ENCODE measurements at regions not wholly inside any gene's neighbourhood (a gene's known extent, or its start where the extent isn't known, plus 50 kb on each side); places are given as distances from the start of the nearest gene placed in this dataset.

DNA sequence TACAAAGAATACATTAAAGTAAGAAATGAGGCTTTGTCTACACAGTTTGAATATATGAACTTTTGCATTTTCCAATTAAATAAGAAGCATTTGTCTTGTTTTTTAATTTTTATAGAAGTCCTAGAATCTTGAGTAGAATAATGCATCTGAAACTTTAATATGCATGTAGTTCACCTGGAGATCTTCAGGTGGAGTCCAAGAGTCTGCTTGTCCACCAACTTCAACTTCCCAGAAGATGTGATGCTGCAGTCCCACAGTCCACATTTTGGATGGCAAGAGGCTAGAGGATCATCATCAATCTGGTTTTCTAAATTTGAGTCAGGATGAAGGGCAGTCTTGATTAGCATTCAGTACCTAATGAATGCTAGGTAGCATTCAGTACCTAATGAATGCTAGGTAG, 357.6 kb upstream of the SOX2 start:
- no peak for DNase-seq
- Histone ChIP-seq H3K4me3 (no peak overlapping the region), H3K36me3 (replicated peaks in 1 of 2) (no peaks in the 10 kb centered on the region), H3K27ac (no peak overlapping the region), H3K9me3 (replicated peaks in 1 of 3) (no peaks in the 10 kb centered on the region), H3K27me3 (no peaks in the 10 kb centered on the region), H3K4me1 (replicated peaks in 1 of 2) (no peaks in the 10 kb centered on the region)
- TF ChIP-seq, protein P1, sequence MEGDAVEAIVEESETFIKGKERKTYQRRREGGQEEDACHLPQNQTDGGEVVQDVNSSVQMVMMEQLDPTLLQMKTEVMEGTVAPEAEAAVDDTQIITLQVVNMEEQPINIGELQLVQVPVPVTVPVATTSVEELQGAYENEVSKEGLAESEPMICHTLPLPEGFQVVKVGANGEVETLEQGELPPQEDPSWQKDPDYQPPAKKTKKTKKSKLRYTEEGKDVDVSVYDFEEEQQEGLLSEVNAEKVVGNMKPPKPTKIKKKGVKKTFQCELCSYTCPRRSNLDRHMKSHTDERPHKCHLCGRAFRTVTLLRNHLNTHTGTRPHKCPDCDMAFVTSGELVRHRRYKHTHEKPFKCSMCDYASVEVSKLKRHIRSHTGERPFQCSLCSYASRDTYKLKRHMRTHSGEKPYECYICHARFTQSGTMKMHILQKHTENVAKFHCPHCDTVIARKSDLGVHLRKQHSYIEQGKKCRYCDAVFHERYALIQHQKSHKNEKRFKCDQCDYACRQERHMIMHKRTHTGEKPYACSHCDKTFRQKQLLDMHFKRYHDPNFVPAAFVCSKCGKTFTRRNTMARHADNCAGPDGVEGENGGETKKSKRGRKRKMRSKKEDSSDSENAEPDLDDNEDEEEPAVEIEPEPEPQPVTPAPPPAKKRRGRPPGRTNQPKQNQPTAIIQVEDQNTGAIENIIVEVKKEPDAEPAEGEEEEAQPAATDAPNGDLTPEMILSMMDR (IDR thresholded peaks at IDR 0.05), result no peak
- TF ChIP-seq POLR2A (IDR thresholded peaks at IDR 0.05), result no peak
- intact Hi-C loops (cut with DNase I), result no loop called here

DNA sequence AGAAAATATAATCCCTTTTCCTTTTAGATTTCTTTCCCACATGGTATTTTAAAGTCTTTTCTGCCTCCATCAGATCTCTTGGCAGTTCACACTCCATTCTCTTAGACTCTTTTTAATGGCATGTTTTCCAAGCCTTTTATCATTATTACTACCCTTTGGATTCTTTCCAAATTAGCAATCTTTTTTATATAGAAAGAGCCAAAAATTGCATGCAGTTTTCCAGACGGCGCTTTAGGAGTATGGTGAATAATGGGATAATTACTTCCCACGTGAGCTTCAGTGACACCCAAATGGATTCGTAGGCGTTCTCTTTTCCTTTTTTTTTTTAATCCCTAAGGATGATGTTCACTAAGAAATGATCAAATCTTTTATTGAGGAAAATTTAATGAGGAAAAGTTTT, 354.8 kb upstream of the DNAJC19 start:
- Histone ChIP-seq H3K9me3 (replicated peaks in 1 of 3) (no peaks in the 10 kb centered on the region), H3K4me1 (replicated peaks in 1 of 2) (no peaks in the 10 kb centered on the region), H3K36me3 (replicated peaks in 1 of 2) (no peaks in the 10 kb centered on the region), H3K27ac (no peak overlapping the region), H3K4me3 (no peak overlapping the region), H3K27me3 (no peaks in the 10 kb centered on the region)
- no peak for DNase-seq
- WGBS, 4 donors, result 68 to 78% (median 74%) methylated on average over 5 of the region's 5 CpGs
- TF ChIP-seq POLR2A (IDR thresholded peaks at IDR 0.05), result no peak
- TF ChIP-seq, protein P1 (IDR thresholded peaks at IDR 0.05), result no peak
- intact Hi-C loops (cut with DNase I), result no loop called here

DNA sequence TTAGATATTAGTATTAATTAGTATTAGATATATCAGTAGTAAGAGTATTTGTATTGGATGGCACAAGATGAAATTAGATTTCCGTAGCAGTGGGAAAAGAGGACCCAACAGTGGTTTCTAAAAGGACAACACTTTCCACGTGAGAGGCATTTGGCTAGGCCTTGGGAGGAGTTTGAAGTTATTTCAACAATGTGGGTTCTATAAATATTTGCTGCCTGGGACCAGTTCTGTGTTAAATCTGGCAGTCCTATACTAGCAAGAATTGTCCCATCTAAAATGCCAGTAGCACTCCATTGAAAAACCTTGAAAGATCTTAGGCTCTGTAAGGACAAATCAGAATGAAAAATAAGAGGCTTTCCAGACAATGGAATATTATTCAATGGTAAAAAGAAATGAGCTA, 347.1 kb upstream of the DNAJC19 start:
- TF ChIP-seq, protein P1 (IDR thresholded peaks at IDR 0.05), result no peak
- no peak for TF ChIP-seq POLR2A (IDR thresholded peaks at IDR 0.05)
- Histone ChIP-seq H3K27me3 (no peaks in the 10 kb centered on the region), H3K4me3 (no peak overlapping the region), H3K4me1 (replicated peaks in 1 of 2) (no peaks in the 10 kb centered on the region), H3K27ac (no peak overlapping the region), H3K9me3 (replicated peaks in 1 of 3) (no peaks in the 10 kb centered on the region), H3K36me3 (replicated peaks in 1 of 2) (no peaks in the 10 kb centered on the region)
- 76 to 83% (median 78%) methylated on average over 2 of the region's 2 CpGs for WGBS, 4 donors
- no peak for DNase-seq
- intact Hi-C loops (cut with DNase I), result no loop called here

DNA sequence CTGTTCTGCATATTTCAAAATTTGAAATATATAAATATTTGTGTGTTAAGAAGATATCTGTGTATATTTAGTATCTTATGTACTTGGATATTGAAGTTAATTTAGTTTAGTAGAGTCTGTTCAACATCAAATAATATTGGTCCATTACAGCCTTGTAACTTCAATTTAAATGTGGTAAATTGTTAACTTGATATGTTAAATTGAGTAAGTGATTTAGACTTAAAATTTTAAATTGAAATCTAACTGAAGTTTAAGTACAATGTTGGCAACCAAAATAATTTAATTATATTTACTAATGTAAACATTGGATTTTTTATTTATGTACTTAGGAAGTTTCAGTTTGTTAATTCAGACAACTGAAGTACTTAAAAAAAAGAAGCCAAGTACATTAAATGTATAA, 343.9 kb upstream of the DNAJC19 start:
- H3K9me3 ChIP-seq (replicated peaks in 1 of 3), result no peaks in the 10 kb centered on the region
- intact Hi-C loops (cut with DNase I), result no loop called here
- no peaks in the 10 kb centered on the region for H3K27me3 ChIP-seq
- no peaks in the 10 kb centered on the region for H3K36me3 ChIP-seq (replicated peaks in 1 of 2)
- H3K27ac ChIP-seq, result no peak overlapping the region
- TF ChIP-seq, protein P1 (IDR thresholded peaks at IDR 0.05), result no peak
- no peak for TF ChIP-seq POLR2A (IDR thresholded peaks at IDR 0.05)
- no peak for DNase-seq
- H3K4me1 ChIP-seq (replicated peaks in 1 of 2), result peaks cover 0 to 14% of the 10 kb centered on the region in 2 donors
- H3K4me3 ChIP-seq, result no peak overlapping the region

Measured in adrenal gland (tissue), 9 donors.